Lung (tissue), 11 donors: ENCODE measurements at regions not wholly inside any gene's neighbourhood (a gene's known extent, or its start where the extent isn't known, plus 50 kb on each side); places are given as distances from the start of the nearest gene placed in this dataset.

Source experiments
- ATAC-seq: fragments of 200-7000 bp; cut with Tn5 transposase; one replicate; pipeline ENCODE4 v1.9.1; 2020; ENCODE audit warnings: moderate number of reproducible peaks; ENCODE audit not compliant: insufficient read depth, low FRiP score
- DNase-seq, 3 donors: peaks; one replicate each; pipeline ENCODE4 v3.0.0-alpha.2; 2013 to 2017
- H3K27ac ChIP-seq, 2 donors: one replicate each; pipeline ENCODE4 v1.5.1; 2013; ENCODE audit warnings: mild to moderate bottlenecking in 2 of 2, moderate library complexity in 2 of 2, control low read depth in 1 of 2, inconsistent platforms in 1 of 2, low read depth in 1 of 2, low read length in 1 of 2
- H3K27me3 ChIP-seq, 3 donors: one replicate each; pipeline ENCODE4 v1.5.1; 2013; ENCODE audit warnings: low read length in 2 of 3; ENCODE audit not compliant: control insufficient read depth in 3 of 3, insufficient read depth in 3 of 3
- H3K36me3 ChIP-seq, 4 donors: one replicate each; pipeline ENCODE4 v1.5.1; 2013; ENCODE audit warnings: low read length in 4 of 4, mild to moderate bottlenecking in 1 of 4, moderate library complexity in 1 of 4; ENCODE audit not compliant: control insufficient read depth in 4 of 4, insufficient read depth in 4 of 4
- H3K4me1 ChIP-seq, 5 donors: one replicate each; pipeline ENCODE4 v1.5.1; 2013; ENCODE audit warnings: low read length in 5 of 5, mild to moderate bottlenecking in 2 of 5, moderate library complexity in 1 of 5; ENCODE audit not compliant: control insufficient read depth in 5 of 5, insufficient read depth in 5 of 5
- H3K4me3 ChIP-seq: one replicate; pipeline ENCODE4 v1.5.1; 2013; ENCODE audit warnings: mild to moderate bottlenecking, control low read depth, moderate library complexity
- H3K9ac ChIP-seq, 2 donors: one replicate each; pipeline ENCODE4 v1.5.1; 2013; ENCODE audit warnings: low read length in 2 of 2, control low read depth in 1 of 2; ENCODE audit not compliant: insufficient read depth in 1 of 2
- H3K9me3 ChIP-seq, 4 donors: one replicate each; pipeline ENCODE4 v1.5.1; 2013; ENCODE audit warnings: low read length in 3 of 4, mild to moderate bottlenecking in 1 of 4, moderate library complexity in 1 of 4; ENCODE audit not compliant: control insufficient read depth in 4 of 4, insufficient read depth in 3 of 4
- WGBS, 2 donors: extraction: QIAGEN DNeasy Blood & Tissue Kit; methylation state at CpG; one replicate each; pipeline ENCODE4 v1.1.7; 2013; 5-methylcytosine and 5-hydroxymethylcytosine counted together
- TF ChIP-seq, protein P1 (sequence below): IDR thresholded peaks from 2 replicates; pipeline ENCODE4 v1.5.1; 2012; ENCODE audit warnings: mild to moderate bottlenecking; ENCODE audit errors: control extremely low read depth, extremely low read depth
- donor health status: control.
- donor health status: control.
- donor health status: Bipolar disorder and iron deficiency.
- donor health status: healthy.
- donor health status: DM: yes; HTN: yes; CAD: no.

DNA sequence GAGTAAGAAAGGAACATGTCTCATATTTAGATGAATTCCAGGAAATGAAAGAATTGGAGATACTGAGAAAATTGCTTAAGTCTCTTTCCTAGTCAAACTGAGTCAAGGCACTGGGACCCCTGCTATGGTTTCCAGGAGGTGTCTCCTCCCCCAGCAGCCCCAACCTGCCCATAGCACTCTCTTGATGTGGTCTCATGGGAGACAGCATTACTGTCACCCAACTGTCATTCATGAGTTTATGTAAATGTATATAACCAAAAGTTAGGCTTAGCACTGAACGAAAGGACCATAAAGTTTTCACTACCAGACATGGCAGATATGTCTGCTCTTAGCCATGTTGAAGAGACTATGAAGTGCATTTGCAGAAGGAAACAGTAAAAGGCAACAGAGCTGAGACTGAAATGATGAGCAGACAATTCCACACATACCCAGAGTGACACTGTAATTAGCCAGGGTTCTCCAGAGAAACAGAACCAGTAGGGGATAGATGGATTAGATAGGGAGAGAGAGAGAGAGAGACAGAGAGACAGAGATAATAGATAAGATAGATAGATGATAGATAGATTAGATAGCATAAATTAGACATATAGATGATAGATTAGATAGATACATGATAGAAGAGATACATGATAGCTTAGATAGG lies 328.1 kb downstream of the BRD1 start:
- H3K4me3 ChIP-seq = no peak overlapping the region
- 81 to 93% methylated on average over 1 of the region's 1 CpG for WGBS, 2 donors
- no peak for ATAC-seq

DNA sequence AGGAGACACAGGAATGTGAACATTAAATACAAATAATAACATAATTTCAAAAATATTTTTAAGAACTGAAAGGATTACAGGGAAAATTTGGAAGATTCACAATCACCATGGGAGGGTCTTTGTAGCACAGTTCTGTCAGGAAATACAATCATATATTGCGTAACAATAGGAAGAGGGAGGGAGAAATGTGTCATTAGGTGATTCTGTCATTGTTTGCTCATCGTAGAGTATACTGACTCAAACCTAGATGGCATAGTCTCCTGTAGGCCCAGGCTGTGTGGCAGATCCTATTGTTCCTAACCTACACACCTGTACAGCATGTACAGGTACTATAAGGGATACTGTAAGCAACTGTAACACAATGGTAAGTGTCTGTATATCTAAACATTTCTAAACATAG lies 330.4 kb downstream of the BRD1 start:
- no peak overlapping the region for H3K4me3 ChIP-seq
- TF ChIP-seq, protein P1, sequence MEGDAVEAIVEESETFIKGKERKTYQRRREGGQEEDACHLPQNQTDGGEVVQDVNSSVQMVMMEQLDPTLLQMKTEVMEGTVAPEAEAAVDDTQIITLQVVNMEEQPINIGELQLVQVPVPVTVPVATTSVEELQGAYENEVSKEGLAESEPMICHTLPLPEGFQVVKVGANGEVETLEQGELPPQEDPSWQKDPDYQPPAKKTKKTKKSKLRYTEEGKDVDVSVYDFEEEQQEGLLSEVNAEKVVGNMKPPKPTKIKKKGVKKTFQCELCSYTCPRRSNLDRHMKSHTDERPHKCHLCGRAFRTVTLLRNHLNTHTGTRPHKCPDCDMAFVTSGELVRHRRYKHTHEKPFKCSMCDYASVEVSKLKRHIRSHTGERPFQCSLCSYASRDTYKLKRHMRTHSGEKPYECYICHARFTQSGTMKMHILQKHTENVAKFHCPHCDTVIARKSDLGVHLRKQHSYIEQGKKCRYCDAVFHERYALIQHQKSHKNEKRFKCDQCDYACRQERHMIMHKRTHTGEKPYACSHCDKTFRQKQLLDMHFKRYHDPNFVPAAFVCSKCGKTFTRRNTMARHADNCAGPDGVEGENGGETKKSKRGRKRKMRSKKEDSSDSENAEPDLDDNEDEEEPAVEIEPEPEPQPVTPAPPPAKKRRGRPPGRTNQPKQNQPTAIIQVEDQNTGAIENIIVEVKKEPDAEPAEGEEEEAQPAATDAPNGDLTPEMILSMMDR = no peak
- no peak for ATAC-seq
- H3K36me3 ChIP-seq = no peaks in the 10 kb centered on the region
- H3K9me3 ChIP-seq = peaks cover 0 to 6% (median 1%) of the 10 kb centered on the region in 4 donors
- no peak for DNase-seq
- 64 to 69% methylated on average over 2 of the region's 2 CpGs for WGBS, 2 donors
- no peaks in the 10 kb centered on the region for H3K27me3 ChIP-seq
- no peak overlapping the region for H3K27ac ChIP-seq
- H3K9ac ChIP-seq = no peak overlapping the region
- H3K4me1 ChIP-seq = no peaks in the 10 kb centered on the region

More for the DNA sequence above, 328.1 kb downstream of the BRD1 start:
- no peak overlapping the region for H3K27ac ChIP-seq
- peaks cover 0 to 3% (median 1%) of the 10 kb centered on the region in 4 donors for H3K9me3 ChIP-seq
- peak in 1 of 3 donors; percentile 12 for DNase-seq
- no peak overlapping the region for H3K9ac ChIP-seq
- H3K36me3 ChIP-seq = no peaks in the 10 kb centered on the region
- H3K27me3 ChIP-seq = peaks cover 0 to 2% (median 0%) of the 10 kb centered on the region in 3 donors
- no peaks in the 10 kb centered on the region for H3K4me1 ChIP-seq
- TF ChIP-seq, protein P1 = no peak

DNA sequence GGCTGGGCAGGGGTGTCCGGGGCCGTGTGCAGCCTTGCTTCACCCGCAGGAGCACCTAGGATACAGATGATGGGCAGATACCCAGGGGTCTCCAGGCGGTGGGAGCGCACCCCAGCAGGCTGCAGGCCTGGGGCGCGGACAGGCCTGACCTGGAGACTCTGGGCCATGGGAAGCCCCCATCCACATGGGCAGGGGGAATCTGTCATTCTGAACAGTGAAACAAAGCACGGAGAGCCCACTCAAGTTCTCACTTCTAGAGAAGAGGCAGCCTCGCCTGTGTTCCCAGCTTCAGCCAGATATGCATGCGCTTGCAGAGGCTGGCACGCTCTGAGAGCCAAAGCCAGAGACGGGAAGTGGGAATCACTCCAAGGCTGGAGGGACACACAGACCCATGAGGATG lies 333.1 kb downstream of the BRD1 start:
- Histone ChIP-seq H3K27ac (no peak overlapping the region), H3K4me1 (no peaks in the 10 kb centered on the region), H3K9ac (no peak overlapping the region), H3K9me3 (peaks cover 0 to 6% (median 1%) of the 10 kb centered on the region in 4 donors), H3K36me3 (no peaks in the 10 kb centered on the region), H3K27me3 (no peaks in the 10 kb centered on the region), H3K4me3 (no peak overlapping the region)
- DNase-seq (no peak), ATAC-seq (no peak)
- TF ChIP-seq, protein P1 = no peak
- WGBS, 2 donors = 90 to 98% methylated on average over 12 of the region's 12 CpGs
